Sciatic nerve (tissue), 2 donors: ENCODE measurements at regions not wholly inside any gene's neighbourhood (a gene's known extent, or its start where the extent isn't known, plus 50 kb on each side); places are given as distances from the start of the nearest gene placed in this dataset.
A peak's percentile ranks its signal among the peaks of the same experiment; 100 is the strongest.
"Not testable (repeated sequence)": the region's sequence is repeated elsewhere in the genome, so short reads cannot be mapped to it uniquely, and the experiment has no call there.

Source experiments
- ATAC-seq: fragments of 200-7000 bp; cut with Tn5 transposase; one replicate; pipeline ENCODE4 v1.9.1; 2020; ENCODE audit warnings: mild to moderate bottlenecking, moderate library complexity
- DNase-seq: peaks from one replicate; pipeline ENCODE4 v3.0.0-alpha.2; 2020; ENCODE audit warnings: low spot score
- intact Hi-C: fragments of 100-400 bp; cut with DNase I; formaldehyde crosslinking; loops from one replicate; pipeline ENCODE4 v1.14.2; 2022
- donor health status: DM: no; HTN: no; CAD: no.
- donor health status: DM: no; HTN: no; CAD: no.

- intact Hi-C loops: no loop called here
- ATAC-seq: no peak
- DNase-seq: no peak
Measured at GRCh38 chr9:115413304-115413703, 295.3 kb upstream of the TNC start.

- ATAC-seq (no peak), DNase-seq (no peak)
- intact Hi-C loops: no loop called here
Measured at GRCh38 chr9:115413766-115414382, 295.9 kb upstream of the TNC start.

GRCh38 chr9:115414561-115414960, 296.6 kb upstream of the TNC start:
- intact Hi-C loops: no loop called here
- DNase-seq: no peak

GRCh38 chr9:115415450-115415849, 297.5 kb upstream of the TNC start:
- ATAC-seq (no peak), DNase-seq (no peak)
- intact Hi-C loops: no loop called here

More at GRCh38 chr9:115414561-115414960, 296.6 kb upstream of the TNC start:
- no peak for ATAC-seq

GRCh38 chr9:115416299-115416698, 298.3 kb upstream of the TNC start:
- DNase-seq (no peak), ATAC-seq (no peak)
- intact Hi-C loops: no loop called here

- DNase-seq, ATAC-seq, intact Hi-C loops: not testable (repeated sequence)
Measured at GRCh38 chr9:115418181-115418580, 300.2 kb upstream of the TNC start.

GRCh38 chr9:115422932-115423440, 305.0 kb upstream of the TNC start:
- intact Hi-C loops: no loop called here
- no peak for DNase-seq
- no peak for ATAC-seq

GRCh38 chr9:115423646-115424045, 305.7 kb upstream of the TNC start:
- DNase-seq (no peak), ATAC-seq (no peak)
- intact Hi-C loops: no loop called here

GRCh38 chr9:115425601-115426000, 307.6 kb upstream of the TNC start:
- ATAC-seq: no peak

GRCh38 chr9:115437418-115437817, 319.5 kb upstream of the TNC start:
- DNase-seq: no peak
- intact Hi-C loops: no loop called here
- ATAC-seq: no peak

More at GRCh38 chr9:115425601-115426000, 307.6 kb upstream of the TNC start:
- intact Hi-C loops: no loop called here
- no peak for DNase-seq

- DNase-seq (no peak), ATAC-seq (no peak)
- intact Hi-C loops: no loop called here
Measured at GRCh38 chr9:115439641-115440040, 321.7 kb upstream of the TNC start.

- DNase-seq: no peak
- ATAC-seq: peak; percentile 74
- intact Hi-C loops: no loop called here
Measured at GRCh38 chr9:115442054-115442453, 324.1 kb upstream of the TNC start.

- DNase-seq (no peak), ATAC-seq (no peak)
- intact Hi-C loops: no loop called here
Measured at GRCh38 chr9:115443890-115444289, 325.9 kb upstream of the TNC start.

- intact Hi-C loops: no loop called here
- DNase-seq: no peak
- ATAC-seq: no peak
Measured at GRCh38 chr9:115444959-115445358, 327.0 kb upstream of the TNC start.

GRCh38 chr9:115445655-115446054, 327.7 kb upstream of the TNC start:
- intact Hi-C loops: no loop called here
- DNase-seq (no peak), ATAC-seq (no peak)

GRCh38 chr9:115456515-115456914, 338.6 kb upstream of the TNC start:
- no peak for DNase-seq
- intact Hi-C loops: no loop called here
- peak; percentile 83 for ATAC-seq

- intact Hi-C loops: no loop called here
- DNase-seq (no peak), ATAC-seq (peak; percentile 84)
Measured at GRCh38 chr9:115461280-115461679, 343.3 kb upstream of the TNC start.

GRCh38 chr9:115462623-115463022, 344.7 kb upstream of the TNC start:
- ATAC-seq (no peak), DNase-seq (no peak)
- intact Hi-C loops: no loop called here

GRCh38 chr9:115466756-115467155, 348.8 kb upstream of the TNC start:
- intact Hi-C loops: no loop called here
- ATAC-seq (peak; percentile 70), DNase-seq (no peak)

- DNase-seq (no peak), ATAC-seq (no peak)
- intact Hi-C loops: no loop called here
Measured at GRCh38 chr9:115469841-115470240, 351.9 kb upstream of the TNC start.

- DNase-seq, intact Hi-C loops, ATAC-seq: not testable (repeated sequence)
Measured at GRCh38 chr9:115473032-115473431, 355.1 kb upstream of the TNC start.
